Erythroblast (primary cell): ENCODE measurements at regions not wholly inside any gene's neighbourhood (a gene's known extent, or its start where the extent isn't known, plus 50 kb on each side); places are given as distances from the start of the nearest gene placed in this dataset.

ENCODE experiments used
- DNase-seq, 2 experiments: peaks; one replicate each; lab custom pipeline; 2025; lab: John Stamatoyannopoulos, UW
- GATA1 ChIP-seq: IDR thresholded peaks from 2 replicates; pipeline ENCODE4 v1.6.1; 2011; ENCODE audit warnings: low read depth, mild to moderate bottlenecking, control low read depth, low read length, moderate library complexity
- POLR2A ChIP-seq: IDR thresholded peaks from 2 replicates; pipeline ENCODE4 v1.6.1; 2011; ENCODE audit warnings: mild to moderate bottlenecking, low read length

- TF ChIP-seq POLR2A, result no peak
- no peak for TF ChIP-seq GATA1
- DNase-seq, result no peak
These were observed 69.3 kb downstream of the ISOC1 start for GRCh38 chr5:129163810-129164378.

GRCh38 chr5:129170050-129170449, 75.5 kb downstream of the ISOC1 start:
- no peak for TF ChIP-seq POLR2A
- TF ChIP-seq GATA1, result no peak
- no peak for DNase-seq

GRCh38 chr5:129171194-129171944, 76.8 kb downstream of the ISOC1 start:
- TF ChIP-seq POLR2A (no peak), GATA1 (no peak)
- DNase-seq, result no peak

- TF ChIP-seq POLR2A (no peak), GATA1 (no peak)
- peak in 1 of 2 experiments; percentile 1 for DNase-seq
These were observed 78.0 kb downstream of the ISOC1 start for GRCh38 chr5:129172580-129172979.

- no peak for TF ChIP-seq POLR2A
- DNase-seq, result no peak
These were observed 79.2 kb downstream of the ISOC1 start for GRCh38 chr5:129173771-129174170.

- no peak for DNase-seq
- TF ChIP-seq POLR2A (no peak), GATA1 (no peak)
These were observed 79.9 kb downstream of the ISOC1 start for GRCh38 chr5:129174480-129174879.

- TF ChIP-seq GATA1, result no peak
- no peak for TF ChIP-seq POLR2A
- no peak for DNase-seq
These were observed 82.9 kb downstream of the ISOC1 start for GRCh38 chr5:129177451-129177850.

- no peak for TF ChIP-seq POLR2A
- no peak for TF ChIP-seq GATA1
- DNase-seq, result peak in 1 of 2 experiments; percentile 21
These were observed 104.8 kb downstream of the ISOC1 start for GRCh38 chr5:129199308-129199707.

- TF ChIP-seq GATA1, result no peak
- no peak for TF ChIP-seq POLR2A
- DNase-seq, result no peak
These were observed 110.0 kb downstream of the ISOC1 start for GRCh38 chr5:129204525-129204924.

- DNase-seq, result no peak
- TF ChIP-seq GATA1 (no peak), POLR2A (no peak)
These were observed 121.5 kb downstream of the ISOC1 start for GRCh38 chr5:129216001-129216400.

- no peak for DNase-seq
- no peak for TF ChIP-seq POLR2A
- TF ChIP-seq GATA1, result no peak
These were observed 122.6 kb downstream of the ISOC1 start for GRCh38 chr5:129217179-129217578.

GRCh38 chr5:129223178-129223577, 128.6 kb downstream of the ISOC1 start:
- no peak for DNase-seq
- TF ChIP-seq GATA1, result no peak
- TF ChIP-seq POLR2A, result no peak

- TF ChIP-seq GATA1 (no peak), POLR2A (no peak)
These were observed 134.0 kb downstream of the ISOC1 start for GRCh38 chr5:129228577-129228976.

GRCh38 chr5:129241755-129242154, 147.2 kb downstream of the ISOC1 start:
- DNase-seq, result no peak

More at GRCh38 chr5:129228577-129228976, 134.0 kb downstream of the ISOC1 start:
- no peak for DNase-seq

GRCh38 chr5:129243039-129243438, 148.5 kb downstream of the ISOC1 start:
- no peak for DNase-seq

More at GRCh38 chr5:129241755-129242154, 147.2 kb downstream of the ISOC1 start:
- no peak for TF ChIP-seq POLR2A
- no peak for TF ChIP-seq GATA1

More at GRCh38 chr5:129243039-129243438, 148.5 kb downstream of the ISOC1 start:
- no peak for TF ChIP-seq GATA1
- TF ChIP-seq POLR2A, result no peak
